ENCODE measurements at regions not wholly inside any gene's neighbourhood (a gene's known extent, or its start where the extent isn't known, plus 50 kb on each side); places are given as distances from the start of the nearest gene placed in this dataset.

GRCh38 chr2:111220962-111221361, 100.2 kb downstream of the BCL2L11 start:
- Histone ChIP-seq H3K79me2 (ENCODE audit: insufficient read depth, low read length) (no peaks in the 10 kb centered on the region), H2BK20ac (ENCODE audit: low read depth, low read length, poor library complexity, severe bottlenecking) (no peak overlapping the region), H3K4ac (ENCODE audit: low read depth, low read length) (no peak overlapping the region), H2AK5ac (ENCODE audit: insufficient read length, low read length) (no peak overlapping the region), H4K8ac (replicated peaks; ENCODE audit: insufficient read length, low read depth, low read length) (no peak overlapping the region), H3K4me2 (ENCODE audit: insufficient read depth, insufficient read length, low read length) (no peak overlapping the region), H3K79me1 (ENCODE audit: insufficient read depth, low read depth, low read length, poor library complexity, severe bottlenecking) (no peaks in the 10 kb centered on the region), H2BK5ac (ENCODE audit: insufficient read length, low read length) (no peak overlapping the region), H4K5ac (ENCODE audit: insufficient read length, low read depth, low read length) (no peak overlapping the region), H2BK15ac (ENCODE audit: low read depth, low read length) (no peak overlapping the region), H3K14ac (ENCODE audit: insufficient read depth, low read length) (no peak overlapping the region), H3T11ph (ENCODE audit: low read length) (no peak overlapping the region), H3K27ac (ENCODE audit: insufficient read length, low read depth, low read length) (no peak overlapping the region), H3K9me3 (ENCODE audit: control insufficient read depth, low read depth, low read length) (no peaks in the 10 kb centered on the region), H4K91ac (ENCODE audit: insufficient read length, low read depth, low read length) (no peak overlapping the region), H2AFZ (ENCODE audit: low read length) (no peak overlapping the region), H2BK120ac (ENCODE audit: low read depth, low read length, poor library complexity, severe bottlenecking) (no peak overlapping the region), H3K18ac (ENCODE audit: insufficient read length, low read depth, low read length) (no peak overlapping the region), H3K23me2 (ENCODE audit: insufficient read length, low read depth, low read length, poor library complexity, severe bottlenecking) (no peaks in the 10 kb centered on the region), H3K9ac (ENCODE audit: extremely low read depth, insufficient read length, low read length) (no peak overlapping the region), H3K4me1 (ENCODE audit: insufficient read depth, low read length) (0 out of 2 replicates have a peak, but pooled peaks cover 2% of the 10 kb centered on the region), H4K20me1 (ENCODE audit: control insufficient read depth, insufficient read depth, insufficient read length) (no peaks in the 10 kb centered on the region), H3K27me3 (ENCODE audit: insufficient read depth, low read length) (no peaks in the 10 kb centered on the region), H3K56ac (ENCODE audit: insufficient read length, low read depth, low read length) (no peak overlapping the region), H3K23ac (ENCODE audit: insufficient read length, low read depth, low read length) (no peak overlapping the region), H2BK12ac (ENCODE audit: insufficient read length, low read depth, low read length) (no peak overlapping the region)
- no peak for DNase-seq
- WGBS (ENCODE audit: extremely low coverage, insufficient read length, low lambda C conversion rate) = no CpG with 5 or more reads among the region's 1 CpG
- Mint-ChIP-seq H3K4me1 (peaks cover 18 to 25% of the 10 kb centered on the region in 2 experiments), H3K36me3 (ENCODE audit: insufficient read depth in 1 of 3, low read depth in 3 of 3) (peaks cover 6 to 15% (median 12%) of the 10 kb centered on the region in 3 experiments; a peak in 6 of 7 replicates), H3K27me3 (ENCODE audit: low read depth) (peaks cover 9% of the 10 kb centered on the region), H3K9me3 (peaks cover 13 to 14% of the 10 kb centered on the region in 2 experiments; a peak in 4 of 5 replicates), H3K4me3 (no peak overlapping the region), H3K27ac (no peak overlapping the region)
- TF ChIP-seq, protein P1, sequence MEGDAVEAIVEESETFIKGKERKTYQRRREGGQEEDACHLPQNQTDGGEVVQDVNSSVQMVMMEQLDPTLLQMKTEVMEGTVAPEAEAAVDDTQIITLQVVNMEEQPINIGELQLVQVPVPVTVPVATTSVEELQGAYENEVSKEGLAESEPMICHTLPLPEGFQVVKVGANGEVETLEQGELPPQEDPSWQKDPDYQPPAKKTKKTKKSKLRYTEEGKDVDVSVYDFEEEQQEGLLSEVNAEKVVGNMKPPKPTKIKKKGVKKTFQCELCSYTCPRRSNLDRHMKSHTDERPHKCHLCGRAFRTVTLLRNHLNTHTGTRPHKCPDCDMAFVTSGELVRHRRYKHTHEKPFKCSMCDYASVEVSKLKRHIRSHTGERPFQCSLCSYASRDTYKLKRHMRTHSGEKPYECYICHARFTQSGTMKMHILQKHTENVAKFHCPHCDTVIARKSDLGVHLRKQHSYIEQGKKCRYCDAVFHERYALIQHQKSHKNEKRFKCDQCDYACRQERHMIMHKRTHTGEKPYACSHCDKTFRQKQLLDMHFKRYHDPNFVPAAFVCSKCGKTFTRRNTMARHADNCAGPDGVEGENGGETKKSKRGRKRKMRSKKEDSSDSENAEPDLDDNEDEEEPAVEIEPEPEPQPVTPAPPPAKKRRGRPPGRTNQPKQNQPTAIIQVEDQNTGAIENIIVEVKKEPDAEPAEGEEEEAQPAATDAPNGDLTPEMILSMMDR (conservative IDR thresholded peaks at IDR 0.05) = no peak

Measured in H9 (cell line).